ENCODE measurements at regions not wholly inside any gene's neighbourhood (a gene's known extent, or its start where the extent isn't known, plus 50 kb on each side); places are given as distances from the start of the nearest gene placed in this dataset.

GRCh38 chr10:110364531-110364937 is 59.8 kb upstream of the SMNDC1 start (continued):
- TF ChIP-seq POLR2AphosphoS5 (IDR thresholded peaks at IDR 0.05; ENCODE audit: low read depth) (no peak), ZNF462 (CRISPR knock-in tag; IDR thresholded peaks at IDR 0.05) (no peak), NANOG (IDR thresholded peaks at IDR 0.05; ENCODE audit: borderline replicate concordance) (no peak), ZNF114 (CRISPR knock-in tag; IDR thresholded peaks at IDR 0.05) (no peak), EZH2 (IDR thresholded peaks at IDR 0.05; ENCODE audit: low read depth, unreplicated experiment) (no peak)

- no peaks in the 10 kb centered on the region for H3F3A ChIP-seq (replicated peaks; ENCODE audit: low read depth)
- H3K79me2 ChIP-seq (replicated peaks; ENCODE audit: insufficient read depth), result no peaks in the 10 kb centered on the region
- no peaks in the 10 kb centered on the region for H3K36me3 ChIP-seq (ENCODE audit: insufficient read depth)
- H3K4me3 ChIP-seq, result no peak overlapping the region
- Mint-ChIP-seq H3K27ac (no peak overlapping the region), H3K27me3 (ENCODE audit: insufficient read depth, low read depth, poor library complexity) (peaks cover 7% of the 10 kb centered on the region), H3K4me1 (peaks cover 12% of the 10 kb centered on the region), H3K36me3 (ENCODE audit: low read depth) (no peaks in the 10 kb centered on the region), H3K4me3 (no peak overlapping the region), H3K9me3 (no peaks in the 10 kb centered on the region)
- H3K27me3 ChIP-seq (ENCODE audit: insufficient read depth), result no peaks in the 10 kb centered on the region
- H2AFZ ChIP-seq, result no peak overlapping the region
- H3K4me1 ChIP-seq (ENCODE audit: insufficient read depth), result no peaks in the 10 kb centered on the region
- DNase-seq (ENCODE audit: low spot score) (no peak), ATAC-seq (no peak)
- TF ChIP-seq ZNF331 (CRISPR knock-in tag; IDR thresholded peaks at IDR 0.05; ENCODE audit: low read depth), result no peak
- TF ChIP-seq ZNF114 (CRISPR knock-in tag; IDR thresholded peaks at IDR 0.05), result no peak
- TF ChIP-seq STAT1 (IDR thresholded peaks at IDR 0.05; ENCODE audit: unreplicated experiment), result no peak
- no peak for TF ChIP-seq EZH2 (IDR thresholded peaks at IDR 0.05; ENCODE audit: low read depth, unreplicated experiment)
- no peak for TF ChIP-seq JUNB (IDR thresholded peaks at IDR 0.05; ENCODE audit: unreplicated experiment)
- no peaks in the 10 kb centered on the region for H4K20me1 ChIP-seq (replicated peaks; ENCODE audit: insufficient read depth)
- H3K27ac ChIP-seq (ENCODE audit: low read depth), result no peak overlapping the region
- no peaks in the 10 kb centered on the region for H3K9me2 ChIP-seq (ENCODE audit: insufficient read depth)
- no peak overlapping the region for H3K4me2 ChIP-seq
These were observed 60.8 kb upstream of the SMNDC1 start for GRCh38 chr10:110365356-110366143.

Data from GM23338 (cell line).